T follicular helper cell (primary cell): ENCODE measurements at regions not wholly inside any gene's neighbourhood (a gene's known extent, or its start where the extent isn't known, plus 50 kb on each side); places are given as distances from the start of the nearest gene placed in this dataset.
"Not testable (repeated sequence)": the region's sequence is repeated elsewhere in the genome, so short reads cannot be mapped to it uniquely, and the experiment has no call there.

Experiments
- DNase-seq: peaks from one replicate; pipeline ENCODE4 v3.0.0-alpha.2; 2020; ENCODE audit warnings: low read depth

- no peak for DNase-seq
These were observed 1149.5 kb downstream of the VRK1 start for GRCh38 chr14:97946641-97947040.

- DNase-seq, result no peak
These were observed 1151.7 kb downstream of the VRK1 start for GRCh38 chr14:97948841-97949240.

- no peak for DNase-seq
These were observed 1159.6 kb downstream of the VRK1 start for GRCh38 chr14:97956581-97957340.

- no peak for DNase-seq
These were observed 1162.1 kb downstream of the VRK1 start for GRCh38 chr14:97959251-97959650.

GRCh38 chr14:97960436-97960835 is 1163.3 kb downstream of the VRK1 start:
- no peak for DNase-seq

- no peak for DNase-seq
These were observed 1173.0 kb downstream of the VRK1 start for GRCh38 chr14:97970222-97970621.

GRCh38 chr14:97975216-97975615 is 1178.0 kb downstream of the VRK1 start:
- no peak for DNase-seq

GRCh38 chr14:97975962-97976361 is 1178.8 kb downstream of the VRK1 start:
- no peak for DNase-seq

GRCh38 chr14:97976861-97977260 is 1179.7 kb downstream of the VRK1 start:
- no peak for DNase-seq

- DNase-seq, result peak; percentile 62
These were observed 1180.6 kb downstream of the VRK1 start for GRCh38 chr14:97977651-97978261.

- DNase-seq, result peak; percentile 71
These were observed 1181.2 kb downstream of the VRK1 start for GRCh38 chr14:97978341-97978740.

- no peak for DNase-seq
These were observed 1196.4 kb downstream of the VRK1 start for GRCh38 chr14:97993508-97994019.

- DNase-seq, result no peak
These were observed 1196.9 kb downstream of the VRK1 start for GRCh38 chr14:97994020-97994531.

- DNase-seq, result no peak
These were observed 1197.9 kb downstream of the VRK1 start for GRCh38 chr14:97995038-97995437.

- DNase-seq, result no peak
These were observed 1198.3 kb downstream of the VRK1 start for GRCh38 chr14:97995531-97995930.

- no peak for DNase-seq
These were observed 1208.8 kb downstream of the VRK1 start for GRCh38 chr14:98006008-98006407.

GRCh38 chr14:98008381-98009113 is 1211.4 kb downstream of the VRK1 start:
- no peak for DNase-seq

- not testable (repeated sequence) for DNase-seq
These were observed 1212.0 kb downstream of the VRK1 start for GRCh38 chr14:98009177-98009576.

GRCh38 chr14:98010784-98011183 is 1213.6 kb downstream of the VRK1 start:
- no peak for DNase-seq

- DNase-seq, result no peak
These were observed 1217.9 kb downstream of the VRK1 start for GRCh38 chr14:98014851-98015615.

- no peak for DNase-seq
These were observed 1218.7 kb downstream of the VRK1 start for GRCh38 chr14:98015921-98016320.

GRCh38 chr14:98018628-98019027 is 1221.4 kb downstream of the VRK1 start:
- DNase-seq, result peak; percentile 31
